ENCODE measurements at regions not wholly inside any gene's neighbourhood (a gene's known extent, or its start where the extent isn't known, plus 50 kb on each side); places are given as distances from the start of the nearest gene placed in this dataset.

DNA sequence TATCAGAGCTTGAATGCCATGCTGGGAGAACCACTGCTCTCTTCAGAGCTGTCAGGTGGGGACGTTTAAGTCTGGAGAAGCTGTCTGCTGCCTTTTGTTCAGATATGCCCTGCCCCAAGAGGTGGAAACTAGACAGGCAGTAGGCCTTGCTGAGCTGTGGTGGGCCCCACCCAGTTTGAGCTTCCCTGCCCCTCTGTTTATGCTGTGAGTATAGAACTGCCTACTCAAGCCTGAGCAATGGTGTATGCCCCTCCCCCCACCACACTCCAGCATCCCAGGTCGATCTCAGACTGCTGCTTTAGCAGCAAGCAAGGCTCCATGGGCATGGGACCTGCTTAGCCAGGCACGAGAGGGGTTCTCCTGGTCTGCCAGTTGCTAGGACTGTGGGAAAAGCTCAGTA is 362.3 kb downstream of the FAM170A start:
- 29% methylated on average over 3 of the region's 3 CpGs for WGBS (ENCODE audit: low lambda C conversion rate)
- CTCF ChIA-PET, result no interaction called here
- TF ChIP-seq SIN3A (IDR thresholded peaks at IDR 0.05; ENCODE audit: borderline replicate concordance, low read depth, low read length) (no peak), MEF2A (IDR thresholded peaks at IDR 0.05; ENCODE audit: borderline replicate concordance, low read depth) (no peak), CHD2 (IDR thresholded peaks at IDR 0.05; ENCODE audit: low read length, partially characterized antibody) (no peak), GATA2 (CRISPR knock-in tag; IDR thresholded peaks at IDR 0.05) (no peak), NRF1 (IDR thresholded peaks at IDR 0.05; ENCODE audit: low read depth, low read length) (no peak), EP300 (IDR thresholded peaks at IDR 0.05; ENCODE audit: borderline replicate concordance in 1 of 2, low read depth in 1 of 2, low read length in 1 of 2) (no peak), EZH2phosphoT487 (IDR thresholded peaks at IDR 0.05; ENCODE audit: borderline replicate concordance, low read depth) (no peak), ELF1 (IDR thresholded peaks at IDR 0.05) (no peak), TCF12 (IDR thresholded peaks at IDR 0.05) (no peak), NFIC (IDR thresholded peaks at IDR 0.05; ENCODE audit: borderline replicate concordance) (no peak), JUND (IDR thresholded peaks at IDR 0.05) (no peak), RCOR1 (IDR thresholded peaks at IDR 0.05; ENCODE audit: low read length) (no peak), USF1 (IDR thresholded peaks at IDR 0.05; ENCODE audit: borderline replicate concordance, low read depth) (no peak), RXRA (IDR thresholded peaks at IDR 0.05; ENCODE audit: borderline replicate concordance, low read depth) (no peak), CTCF (IDR thresholded peaks at IDR 0.05) (no peak), POLR2AphosphoS5 (IDR thresholded peaks at IDR 0.05; ENCODE audit: low read depth, low read length) (no peak), GABPA (IDR thresholded peaks at IDR 0.05; ENCODE audit: low read depth) (no peak), SMC3 (IDR thresholded peaks at IDR 0.05; ENCODE audit: low read depth, low read length) (no peak), REST (IDR thresholded peaks at IDR 0.05; ENCODE audit: low read depth, low read length) (no peak)
- TF ChIP-seq, protein P1, sequence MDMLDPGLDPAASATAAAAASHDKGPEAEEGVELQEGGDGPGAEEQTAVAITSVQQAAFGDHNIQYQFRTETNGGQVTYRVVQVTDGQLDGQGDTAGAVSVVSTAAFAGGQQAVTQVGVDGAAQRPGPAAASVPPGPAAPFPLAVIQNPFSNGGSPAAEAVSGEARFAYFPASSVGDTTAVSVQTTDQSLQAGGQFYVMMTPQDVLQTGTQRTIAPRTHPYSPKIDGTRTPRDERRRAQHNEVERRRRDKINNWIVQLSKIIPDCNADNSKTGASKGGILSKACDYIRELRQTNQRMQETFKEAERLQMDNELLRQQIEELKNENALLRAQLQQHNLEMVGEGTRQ (IDR thresholded peaks at IDR 0.05; ENCODE audit: borderline replicate concordance, low read depth, low read length), result no peak

More for the DNA sequence above, 362.3 kb downstream of the FAM170A start:
- Histone ChIP-seq H3K4me3 (ENCODE audit: low read depth in 2 of 2, low read length in 1 of 2) (no peak overlapping the region), H3K79me2 (ENCODE audit: insufficient read depth) (no peaks in the 10 kb centered on the region), H3K4me1 (ENCODE audit: control insufficient read depth in 1 of 2, insufficient read depth in 2 of 2, low read depth in 1 of 2, low read length in 1 of 2) (no peaks in the 10 kb centered on the region; a peak in 1 of 4 replicates), H2AFZ (ENCODE audit: low read depth) (no peak overlapping the region), H3K27me3 (ENCODE audit: insufficient read depth) (no peaks in the 10 kb centered on the region), H3K9ac (no peak overlapping the region), H3K36me3 (replicated peaks in 1 of 2; ENCODE audit: control insufficient read depth in 1 of 2, insufficient read depth in 2 of 2, low read length in 1 of 2) (no peaks in the 10 kb centered on the region), H3K9me3 (no peaks in the 10 kb centered on the region), H3F3A (replicated peaks; ENCODE audit: insufficient read depth) (no peaks in the 10 kb centered on the region), H4K20me1 (ENCODE audit: insufficient read depth) (no peaks in the 10 kb centered on the region), H3K4me2 (no peak overlapping the region), H3K27ac (ENCODE audit: low read depth in 2 of 2, low read length in 1 of 2) (no peak overlapping the region), H3K9me2 (no peaks in the 10 kb centered on the region)
- no peak for DNase-seq
- POLR2A ChIA-PET, result no interaction called here
